B cell (primary cell): ENCODE measurements at regions not wholly inside any gene's neighbourhood (a gene's known extent, or its start where the extent isn't known, plus 50 kb on each side); places are given as distances from the start of the nearest gene placed in this dataset.

Source experiments
- CTCF ChIP-seq: fragments of 200-600 bp; IDR thresholded peaks from one replicate; pipeline ENCODE4 v1.8.0; 2022; ENCODE audit warnings: antibody characterized with exemption, mild to moderate bottlenecking
- EZH2 ChIP-seq: IDR thresholded peaks from 2 replicates; pipeline ENCODE4 v1.6.1; 2012; ENCODE audit warnings: borderline replicate concordance, low read depth, mild to moderate bottlenecking, moderate library complexity, low read length; ENCODE audit not compliant: insufficient read depth, poor library complexity, severe bottlenecking

DNA sequence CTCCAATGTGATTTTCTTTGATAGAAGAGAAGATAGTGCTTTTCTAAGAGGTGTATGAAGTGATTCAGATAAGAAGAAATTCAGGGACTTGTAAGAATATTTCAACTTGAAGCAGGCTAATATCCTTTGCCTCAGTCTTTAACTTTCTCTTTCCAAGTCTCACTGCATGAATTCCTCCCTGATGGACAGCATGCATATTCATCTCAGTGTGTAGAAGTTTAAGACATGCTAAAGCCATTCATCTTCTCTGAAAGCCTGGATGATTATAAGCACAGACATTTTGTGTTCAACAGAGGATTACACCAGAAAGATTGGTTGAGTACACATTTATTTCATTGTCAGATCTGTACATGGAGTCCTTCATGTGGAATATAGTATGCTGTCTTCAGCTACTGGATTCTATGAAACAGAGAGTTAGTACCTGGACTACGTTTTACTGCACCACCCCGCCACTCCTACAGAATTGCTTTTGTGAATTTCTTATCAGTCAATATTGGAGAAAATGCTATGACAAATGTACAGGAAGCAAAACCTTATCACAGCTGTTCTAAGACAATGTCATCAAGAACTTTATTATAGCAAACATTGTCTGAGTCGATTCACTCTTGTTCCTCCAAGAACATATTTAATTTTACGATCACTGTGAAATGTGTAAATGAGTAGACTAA, 1346.1 kb downstream of the OTOL1 start:
- TF ChIP-seq EZH2 (no peak), CTCF (no peak)
